Breast epithelium (tissue), 4 donors: ENCODE measurements at regions not wholly inside any gene's neighbourhood (a gene's known extent, or its start where the extent isn't known, plus 50 kb on each side); places are given as distances from the start of the nearest gene placed in this dataset.

Experiments
- DNase-seq, 2 donors: peaks; one replicate each; pipeline ENCODE4 v3.0.0-alpha.2; 2019; ENCODE audit warnings: low spot score in 2 of 2
- H3K27ac ChIP-seq, 2 donors: fragments of 200-600 bp; sonication (generic) in 1 of 2; one replicate each; pipeline ENCODE4 v1.5.1; 2016 to 2019; ENCODE audit warnings: mild to moderate bottlenecking in 1 of 2
- H3K27me3 ChIP-seq, 2 donors: fragments of 200-600 bp; sonication (generic) in 1 of 2; one replicate each; pipeline versions ENCODE4 v1.5.1 to v1.6.0; 2017 to 2019; ENCODE audit warnings: control low read depth in 1 of 2, mild to moderate bottlenecking in 1 of 2
- H3K36me3 ChIP-seq: fragments of 200-600 bp; one replicate; pipeline ENCODE4 v1.5.1; 2019
- H3K4me1 ChIP-seq, 2 donors: fragments of 200-600 bp; sonication (generic); one replicate each; pipeline ENCODE4 v1.5.1; 2016 to 2019; ENCODE audit warnings: control low read depth in 1 of 2
- H3K4me3 ChIP-seq, 3 donors: fragments of 200-600 bp; sonication (generic); 1 replicate in 2 of 3; 2 replicates in 1 of 3; pipeline ENCODE4 v1.5.1; 2016 to 2019; ENCODE audit warnings: mild to moderate bottlenecking in 3 of 3, moderate library complexity in 2 of 3
- H3K9me3 ChIP-seq, 2 donors: fragments of 200-600 bp; sonication (generic) in 1 of 2; one replicate each; pipeline ENCODE4 v1.5.1; 2016 to 2019; ENCODE audit warnings: control low read depth in 1 of 2
- POLR2A ChIP-seq: fragments of 450-650 bp; IDR thresholded peaks from one replicate; pipeline ENCODE4 v1.6.1; 2016; ENCODE audit warnings: antibody characterized with exemption, mild to moderate bottlenecking, moderate library complexity
- POLR2AphosphoS5 ChIP-seq, 3 donors: sonication (generic); formaldehyde crosslinking; IDR thresholded peaks; one replicate each; pipeline ENCODE4 v1.6.1; 2017; ENCODE audit warnings: antibody characterized with exemption in 3 of 3
- intact Hi-C: fragments of 100-400 bp; cut with DNase I; formaldehyde crosslinking; loops from one replicate; pipeline ENCODE4 v1.15.1; 2023; ENCODE audit warnings: low total_unique reads
- TF ChIP-seq, protein P1 (sequence below), 3 donors: fragments of 450-650 bp; IDR thresholded peaks; one replicate each; pipeline ENCODE4 v1.5.1; 2016 to 2017; ENCODE audit warnings: antibody characterized with exemption in 3 of 3, mild to moderate bottlenecking in 3 of 3, moderate library complexity in 3 of 3

DNA sequence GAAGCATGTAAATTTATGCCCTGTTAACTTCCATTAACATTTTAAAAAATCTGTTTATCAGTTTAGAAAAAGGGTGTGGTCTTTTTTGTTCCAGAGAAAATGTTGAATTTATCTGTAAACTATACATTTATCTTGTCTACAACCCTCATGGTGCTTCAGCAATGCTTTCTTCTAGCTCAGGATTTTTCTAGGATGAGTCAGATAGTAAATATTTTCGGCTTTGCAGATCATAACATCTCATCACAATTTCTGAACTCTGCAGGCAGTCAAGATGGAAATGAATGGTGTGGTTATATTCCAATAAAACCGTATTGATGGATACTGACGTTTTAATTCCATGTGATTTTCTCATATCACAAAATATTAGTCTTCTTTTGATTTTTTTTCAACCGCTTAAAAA, 70.5 kb upstream of the FOXB1 start:
- intact Hi-C loops: no loop called here
- no peaks in the 10 kb centered on the region for H3K4me1 ChIP-seq
- no peaks in the 10 kb centered on the region for H3K9me3 ChIP-seq
- peaks cover 0 to 40% of the 10 kb centered on the region in 2 donors for H3K27me3 ChIP-seq
- no peaks in the 10 kb centered on the region for H3K36me3 ChIP-seq
- TF ChIP-seq POLR2AphosphoS5 (IDR thresholded peaks at IDR 0.05) (no peak), POLR2A (no peak)
- TF ChIP-seq, protein P1, sequence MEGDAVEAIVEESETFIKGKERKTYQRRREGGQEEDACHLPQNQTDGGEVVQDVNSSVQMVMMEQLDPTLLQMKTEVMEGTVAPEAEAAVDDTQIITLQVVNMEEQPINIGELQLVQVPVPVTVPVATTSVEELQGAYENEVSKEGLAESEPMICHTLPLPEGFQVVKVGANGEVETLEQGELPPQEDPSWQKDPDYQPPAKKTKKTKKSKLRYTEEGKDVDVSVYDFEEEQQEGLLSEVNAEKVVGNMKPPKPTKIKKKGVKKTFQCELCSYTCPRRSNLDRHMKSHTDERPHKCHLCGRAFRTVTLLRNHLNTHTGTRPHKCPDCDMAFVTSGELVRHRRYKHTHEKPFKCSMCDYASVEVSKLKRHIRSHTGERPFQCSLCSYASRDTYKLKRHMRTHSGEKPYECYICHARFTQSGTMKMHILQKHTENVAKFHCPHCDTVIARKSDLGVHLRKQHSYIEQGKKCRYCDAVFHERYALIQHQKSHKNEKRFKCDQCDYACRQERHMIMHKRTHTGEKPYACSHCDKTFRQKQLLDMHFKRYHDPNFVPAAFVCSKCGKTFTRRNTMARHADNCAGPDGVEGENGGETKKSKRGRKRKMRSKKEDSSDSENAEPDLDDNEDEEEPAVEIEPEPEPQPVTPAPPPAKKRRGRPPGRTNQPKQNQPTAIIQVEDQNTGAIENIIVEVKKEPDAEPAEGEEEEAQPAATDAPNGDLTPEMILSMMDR (IDR thresholded peaks at IDR 0.05): no peak
- no peak for DNase-seq
- H3K4me3 ChIP-seq: no peak overlapping the region
- H3K27ac ChIP-seq: no peak overlapping the region

DNA sequence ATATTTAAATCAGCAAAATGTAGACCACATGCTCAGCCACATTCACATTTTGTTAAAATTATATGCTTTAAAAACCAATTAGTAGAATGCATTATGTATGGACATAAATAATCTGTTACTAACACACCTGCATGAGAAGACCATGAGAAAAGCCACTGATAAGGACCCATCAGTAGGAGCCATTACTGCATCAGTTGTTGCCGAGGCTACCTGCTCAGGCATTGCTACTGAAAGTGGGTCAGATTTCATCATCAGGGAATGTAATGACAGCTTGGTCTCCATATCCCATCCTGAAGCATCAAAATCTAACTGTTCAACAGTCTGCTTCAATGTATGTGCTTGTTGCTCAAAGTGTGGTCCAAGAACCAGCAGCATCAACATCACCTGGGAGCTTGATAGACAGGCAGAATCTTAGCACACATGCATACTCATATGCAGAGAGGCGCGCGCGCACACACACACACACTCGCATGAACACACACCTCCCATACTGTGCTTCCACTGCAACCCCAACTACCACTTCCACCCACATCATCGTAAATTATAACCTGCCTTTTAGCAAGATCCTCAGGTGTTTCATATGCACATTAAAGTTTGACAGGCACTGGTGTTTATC, 72.4 kb upstream of the FOXB1 start:
- DNase-seq: no peak
- Histone ChIP-seq H3K4me3 (no peak overlapping the region), H3K36me3 (no peaks in the 10 kb centered on the region), H3K27ac (no peak overlapping the region), H3K27me3 (peaks cover 0 to 26% of the 10 kb centered on the region in 2 donors), H3K4me1 (no peaks in the 10 kb centered on the region), H3K9me3 (no peaks in the 10 kb centered on the region)
- TF ChIP-seq POLR2A (no peak), POLR2AphosphoS5 (IDR thresholded peaks at IDR 0.05) (no peak)
- TF ChIP-seq, protein P1 (IDR thresholded peaks at IDR 0.05): no peak
- intact Hi-C loops: no loop called here

DNA sequence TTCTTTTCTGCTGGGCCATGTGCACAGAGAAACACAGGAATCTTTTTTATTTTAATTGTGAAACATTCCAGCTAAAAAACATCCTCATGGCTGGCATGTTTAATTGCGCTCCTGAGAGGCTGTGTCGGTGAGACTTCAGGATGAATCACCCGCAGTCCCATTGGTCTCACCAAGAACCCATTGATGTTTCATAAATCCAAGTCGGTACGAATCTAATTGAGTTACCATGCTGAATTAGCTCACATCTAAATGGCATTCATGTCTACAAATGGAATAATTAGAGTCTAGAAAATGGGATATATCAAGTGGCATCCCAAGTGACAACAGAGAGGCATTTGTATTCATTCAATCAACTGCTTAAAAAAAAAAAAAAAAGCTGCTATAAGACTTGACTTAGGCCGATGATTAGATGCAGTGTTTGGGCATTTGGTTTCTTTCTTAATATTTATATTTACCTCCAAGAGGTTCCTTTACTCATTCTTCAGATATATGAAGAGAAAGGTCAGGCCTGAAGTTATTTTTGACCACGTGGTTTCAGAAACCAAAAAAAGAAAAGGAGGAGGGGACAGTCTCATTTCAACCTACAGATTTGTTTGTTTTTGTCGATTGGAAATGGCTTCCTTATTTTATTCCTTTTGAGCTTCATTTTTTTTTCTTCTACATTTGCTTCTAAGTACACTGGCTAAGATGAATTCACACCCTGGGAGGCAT, 79.1 kb upstream of the FOXB1 start:
- no peak overlapping the region for H3K4me3 ChIP-seq
- intact Hi-C loops: loop anchor here (5.0 kb wide), 1 partner anchor 322 kb away; no protein-coding TSS in a partner anchor
- no peak overlapping the region for H3K27ac ChIP-seq
- peaks cover 0 to 6% of the 10 kb centered on the region in 2 donors for H3K27me3 ChIP-seq
- H3K36me3 ChIP-seq: no peaks in the 10 kb centered on the region
- no peaks in the 10 kb centered on the region for H3K9me3 ChIP-seq
- no peak for DNase-seq
- H3K4me1 ChIP-seq: no peaks in the 10 kb centered on the region
- TF ChIP-seq POLR2A (no peak), POLR2AphosphoS5 (IDR thresholded peaks at IDR 0.05) (no peak)
- TF ChIP-seq, protein P1 (IDR thresholded peaks at IDR 0.05): no peak

DNA sequence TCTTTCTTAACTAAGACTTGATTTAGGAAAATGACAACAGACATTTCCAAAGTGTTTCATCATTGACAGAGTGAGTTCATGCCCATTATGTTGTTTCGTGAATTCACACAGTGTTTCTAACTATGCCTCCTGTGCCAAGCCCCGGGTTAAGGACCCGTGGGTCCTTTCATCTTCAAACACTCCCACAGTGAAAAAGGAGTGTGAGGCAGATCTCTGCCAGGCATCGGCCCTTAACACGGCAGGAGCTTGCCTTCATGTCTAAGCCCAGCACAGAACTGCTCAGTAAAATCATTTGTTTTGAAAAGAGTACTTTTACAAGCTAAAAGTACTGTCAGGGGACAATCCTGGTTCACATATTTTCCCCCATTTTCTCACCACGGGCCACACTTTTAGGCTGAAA, 80.0 kb upstream of the FOXB1 start:
- no peaks in the 10 kb centered on the region for H3K9me3 ChIP-seq
- intact Hi-C loops: no loop called here
- no peak overlapping the region for H3K4me3 ChIP-seq
- peaks cover 0 to 6% of the 10 kb centered on the region in 2 donors for H3K27me3 ChIP-seq
- H3K27ac ChIP-seq: no peak overlapping the region
- no peaks in the 10 kb centered on the region for H3K36me3 ChIP-seq
- DNase-seq: no peak
- TF ChIP-seq, protein P1 (IDR thresholded peaks at IDR 0.05): no peak
- no peak for TF ChIP-seq POLR2A
- no peaks in the 10 kb centered on the region for H3K4me1 ChIP-seq

DNA sequence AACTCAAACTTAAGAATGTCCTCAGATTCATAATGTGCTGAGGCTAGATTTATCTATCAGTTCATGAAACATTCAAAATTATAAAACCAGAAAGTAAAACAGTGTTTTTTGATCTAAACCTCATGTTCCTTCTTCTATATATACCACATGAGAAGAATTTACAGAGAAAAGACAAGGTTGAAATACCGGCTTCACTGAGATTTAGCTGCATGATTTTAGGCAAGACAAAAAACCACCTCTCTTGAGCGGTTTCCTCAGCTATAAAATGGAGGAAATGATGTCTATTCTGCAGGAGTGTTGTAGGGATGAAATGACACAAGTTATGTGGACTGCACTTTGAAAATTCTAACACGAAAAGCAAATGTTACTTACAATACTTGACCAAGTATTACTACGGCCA, 80.6 kb upstream of the FOXB1 start:
- H3K27ac ChIP-seq: no peak overlapping the region
- TF ChIP-seq POLR2A (no peak), POLR2AphosphoS5 (IDR thresholded peaks at IDR 0.05) (no peak)
- TF ChIP-seq, protein P1 (IDR thresholded peaks at IDR 0.05): no peak
- H3K9me3 ChIP-seq: no peaks in the 10 kb centered on the region
- no peak for DNase-seq
- no peaks in the 10 kb centered on the region for H3K36me3 ChIP-seq
- H3K27me3 ChIP-seq: peaks cover 0 to 6% of the 10 kb centered on the region in 2 donors
- H3K4me1 ChIP-seq: no peaks in the 10 kb centered on the region
- intact Hi-C loops: no loop called here
- no peak overlapping the region for H3K4me3 ChIP-seq
